H1 (cell line): ENCODE measurements at regions not wholly inside any gene's neighbourhood (a gene's known extent, or its start where the extent isn't known, plus 50 kb on each side); places are given as distances from the start of the nearest gene placed in this dataset.
"Not testable (repeated sequence)": the region's sequence is repeated elsewhere in the genome, so short reads cannot be mapped to it uniquely, and the experiment has no call there.

Source experiments
- CTCF ChIA-PET: fragments of 300-600 bp; sonication (Branson Sonifier 250); formaldehyde crosslinking; loops from one replicate; lab custom pipeline; 2021; ENCODE audit not compliant: partially characterized antibody; lab: Charles Lee
- POLR2A ChIA-PET: fragments of 300-600 bp; sonication (Branson Sonifier 250); formaldehyde crosslinking; loops from one replicate; lab custom pipeline; 2021; ENCODE audit warnings: inconsistent platforms; ENCODE audit not compliant: partially characterized antibody; lab: Charles Lee
- DNase-seq, 2 experiments: peaks; one replicate each; pipeline versions ENCODE4 v3.0.0 to v3.0.0-alpha.2; 2010 to 2022; ENCODE audit warnings: low spot score in 2 of 2, low read depth in 1 of 2, mixed read lengths in 1 of 2
- FAIRE-seq: peaks from 2 replicates; lab custom pipeline; 2011; peaks lifted over from hg19 to GRCh38; lab: Jason Lieb, UNC
- H2AFZ ChIP-seq: 2 replicates; pipeline ENCODE4 v1.8.1; 2012; ENCODE audit warnings: low read length, inconsistent platforms
- H2AK5ac ChIP-seq: 2 replicates; pipeline ENCODE4 v1.6.1; 2013; ENCODE audit warnings: low read depth, low read length
- H2BK120ac ChIP-seq: replicated peaks from 2 replicates; pipeline ENCODE3; 2013; ENCODE audit warnings: low read depth, low read length, inconsistent platforms
- H2BK12ac ChIP-seq: 2 replicates; pipeline ENCODE4 v1.6.1; 2013; ENCODE audit warnings: low read depth, low read length
- H2BK15ac ChIP-seq: 2 replicates; pipeline ENCODE4 v1.6.1; 2013; ENCODE audit warnings: low read length
- H2BK20ac ChIP-seq: 2 replicates; pipeline ENCODE4 v1.6.1; 2013; ENCODE audit warnings: low read length
- H2BK5ac ChIP-seq: 2 replicates; pipeline ENCODE4 v1.6.1; 2013; ENCODE audit warnings: low read depth, low read length
- H3K14ac ChIP-seq: 2 replicates; pipeline ENCODE4 v1.6.1; 2013; ENCODE audit warnings: inconsistent platforms; ENCODE audit not compliant: insufficient read length
- H3K18ac ChIP-seq: 2 replicates; pipeline ENCODE4 v1.6.1; 2013; ENCODE audit warnings: low read length; ENCODE audit errors: extremely low read depth
- H3K23ac ChIP-seq: 2 replicates; pipeline ENCODE4 v1.6.1; 2013; ENCODE audit warnings: inconsistent platforms; ENCODE audit not compliant: insufficient read length
- H3K23me2 ChIP-seq: 2 replicates; pipeline ENCODE4 v1.6.1; 2013; ENCODE audit warnings: low read depth, low read length
- H3K27ac ChIP-seq: 2 replicates; pipeline ENCODE4 v1.6.1; 2011; ENCODE audit warnings: low read depth, low read length, inconsistent platforms
- H3K27me3 ChIP-seq, 4 experiments: replicated peaks in 1 of 4; 1 replicate in 1 of 4; 2 replicates in 3 of 4; pipeline versions ENCODE4 v1.6.1 to v1.8.1; 2011 to 2013; ENCODE audit warnings: low read length in 3 of 4, mild to moderate bottlenecking in 3 of 4, inconsistent platforms in 2 of 4, mixed read lengths in 2 of 4, moderate library complexity in 1 of 4; ENCODE audit not compliant: control insufficient read depth in 3 of 4, insufficient read depth in 3 of 4; ENCODE audit errors: extremely low read depth in 1 of 4
- H3K36me3 ChIP-seq, 4 experiments: 2 replicates each; pipeline versions ENCODE4 v1.6.1 to v1.8.1; 2011 to 2013; ENCODE audit warnings: mild to moderate bottlenecking in 4 of 4, low read length in 3 of 4, moderate library complexity in 2 of 4, control low read depth in 1 of 4, inconsistent platforms in 1 of 4; ENCODE audit not compliant: insufficient read depth in 4 of 4, control insufficient read depth in 2 of 4
- H3K4ac ChIP-seq: replicated peaks from 2 replicates; pipeline ENCODE3; 2013; ENCODE audit warnings: low read length, low read depth, mixed read lengths, inconsistent platforms; ENCODE audit not compliant: insufficient read length
- H3K4me1 ChIP-seq, 4 experiments: replicated peaks in 1 of 4; 1 replicate in 1 of 4; 2 replicates in 3 of 4; pipeline versions ENCODE4 v1.6.1 to v1.8.1; 2011 to 2013; ENCODE audit warnings: low read length in 3 of 4, inconsistent platforms in 2 of 4, mixed read lengths in 1 of 4; ENCODE audit not compliant: insufficient read depth in 4 of 4, control insufficient read depth in 3 of 4
- H3K4me2 ChIP-seq, 2 experiments: 2 replicates each; pipeline versions ENCODE4 v1.6.1 to v1.8.1; 2011 to 2013; ENCODE audit warnings: low read depth in 2 of 2, low read length in 2 of 2, control low read depth in 1 of 2, inconsistent platforms in 1 of 2, mild to moderate bottlenecking in 1 of 2; ENCODE audit not compliant: insufficient read depth in 1 of 2
- H3K4me3 ChIP-seq, 4 experiments: fragments of 200-600, 300-600 bp in 1 of 4; sonication (generic), shearing (Covaris generic), sonication (Bioruptor Twin) in 1 of 4; 2 replicates each; pipeline versions ENCODE4 v1.5.1 to v1.8.1; 2011 to 2016; ENCODE audit warnings: low read length in 4 of 4, low read depth in 3 of 4, control low read depth in 2 of 4, inconsistent platforms in 2 of 4, mild to moderate bottlenecking in 2 of 4, mixed read lengths in 1 of 4, moderate library complexity in 1 of 4; ENCODE audit not compliant: insufficient read depth in 2 of 4; ENCODE audit errors: extremely low read depth in 1 of 4
- H3K56ac ChIP-seq: replicated peaks from 2 replicates; pipeline ENCODE3; 2013; ENCODE audit warnings: low read depth, mild to moderate bottlenecking, mixed read lengths, low read length, inconsistent platforms; ENCODE audit not compliant: insufficient read length
- H3K79me1 ChIP-seq: 2 replicates; pipeline ENCODE4 v1.6.1; 2013; ENCODE audit warnings: low read depth, low read length, control low read depth
- H3K79me2 ChIP-seq, 2 experiments: 2 replicates each; pipeline versions ENCODE4 v1.6.1 to v1.8.1; 2012 to 2013; ENCODE audit warnings: low read length in 2 of 2, mild to moderate bottlenecking in 2 of 2, inconsistent platforms in 1 of 2; ENCODE audit not compliant: insufficient read depth in 2 of 2, control insufficient read depth in 1 of 2
- H3K9ac ChIP-seq, 4 experiments: replicated peaks in 1 of 4; 1 replicate in 1 of 4; 2 replicates in 3 of 4; pipeline versions ENCODE4 v1.6.1 to v1.8.1; 2011 to 2013; ENCODE audit warnings: low read depth in 3 of 4, low read length in 3 of 4, control low read depth in 2 of 4, mild to moderate bottlenecking in 2 of 4, moderate library complexity in 2 of 4, inconsistent platforms in 1 of 4; ENCODE audit errors: extremely low read depth in 1 of 4
- H3K9me3 ChIP-seq, 2 experiments: 2 replicates each; pipeline versions ENCODE4 v1.6.1 to v1.8.1; 2012 to 2013; ENCODE audit warnings: mild to moderate bottlenecking in 2 of 2, moderate library complexity in 2 of 2, control low read depth in 1 of 2, inconsistent platforms in 1 of 2, low read depth in 1 of 2, low read length in 1 of 2, mixed read lengths in 1 of 2; ENCODE audit not compliant: insufficient read depth in 2 of 2
- H4K20me1 ChIP-seq, 2 experiments: replicated peaks in 1 of 2; 2 replicates each; pipeline versions ENCODE3 to v1.8.1; 2011 to 2013; ENCODE audit warnings: inconsistent platforms in 2 of 2, low read length in 2 of 2, mild to moderate bottlenecking in 1 of 2; ENCODE audit not compliant: insufficient read depth in 2 of 2, control insufficient read depth in 1 of 2
- H4K5ac ChIP-seq: 2 replicates; pipeline ENCODE4 v1.6.1; 2013; ENCODE audit warnings: low read length, low read depth, mixed read lengths, inconsistent platforms; ENCODE audit not compliant: insufficient read length
- H4K8ac ChIP-seq: 2 replicates; pipeline ENCODE4 v1.8.0; 2013; ENCODE audit warnings: mild to moderate bottlenecking, moderate library complexity, low read length, inconsistent platforms; ENCODE audit not compliant: insufficient read depth; ENCODE audit errors: extremely low read depth
- H4K91ac ChIP-seq: replicated peaks from 2 replicates; pipeline ENCODE3; 2013; ENCODE audit warnings: low read length, mixed read lengths, inconsistent platforms; ENCODE audit not compliant: insufficient read length
- EGR1 ChIP-seq: IDR thresholded peaks from 2 replicates; pipeline ENCODE4 v1.6.1; 2011; ENCODE audit warnings: low read depth, low read length, borderline replicate concordance
- GABPA ChIP-seq: IDR thresholded peaks from 2 replicates; pipeline ENCODE4 v1.6.1; 2011; ENCODE audit warnings: mild to moderate bottlenecking, low read length, moderate library complexity, borderline replicate concordance; ENCODE audit not compliant: insufficient read depth
- GTF2F1 ChIP-seq: IDR thresholded peaks from 2 replicates; pipeline ENCODE4 v1.6.1; 2012; ENCODE audit warnings: low read depth, low read length, improper control_type of control experiment, borderline replicate concordance
- WGBS, 2 experiments: shearing (Covaris generic) in 1 of 2; methylation state at CpG; one replicate each; pipeline versions ENCODE4 v1.1.6 to v1.1.7; 2013 to 2015; ENCODE audit warnings: low lambda C conversion rate in 2 of 2, mixed read lengths in 2 of 2, inconsistent platforms in 1 of 2, low coverage in 1 of 2, missing lambda C conversion rate in 1 of 2; ENCODE audit not compliant: insufficient replicate concordance in 2 of 2, insufficient coverage in 1 of 2, insufficient read length in 1 of 2; ENCODE audit errors: extremely low coverage in 1 of 2, missing lambda C conversion rate in 1 of 2; 5-methylcytosine and 5-hydroxymethylcytosine counted together

GRCh38 chr3:106108925-106109324 is 240.1 kb upstream of the CBLB start:
- no peak for DNase-seq
- no peaks in the 10 kb centered on the region for H3K27me3 ChIP-seq

GRCh38 chr3:106112561-106112960 is 243.7 kb upstream of the CBLB start:
- H3K18ac ChIP-seq, H3K79me1 ChIP-seq, H3K23ac ChIP-seq, H4K8ac ChIP-seq, DNase-seq, H3K27me3 ChIP-seq, H2AK5ac ChIP-seq, FAIRE-seq, H4K5ac ChIP-seq, H3K56ac ChIP-seq, H2BK15ac ChIP-seq, H3K4me3 ChIP-seq, H2BK12ac ChIP-seq, H2BK20ac ChIP-seq, H3K4me1 ChIP-seq, H3K14ac ChIP-seq, H4K20me1 ChIP-seq, H2BK120ac ChIP-seq, CTCF ChIA-PET, H3K4me2 ChIP-seq, H3K4ac ChIP-seq, H3K36me3 ChIP-seq, H3K27ac ChIP-seq, H3K9me3 ChIP-seq, H2BK5ac ChIP-seq, H4K91ac ChIP-seq, H3K9ac ChIP-seq, H2AFZ ChIP-seq, H3K23me2 ChIP-seq, H3K79me2 ChIP-seq, POLR2A ChIA-PET: not testable (repeated sequence)
- 100% methylated on average over 17 of the region's 26 CpGs; no CpG with 5 or more reads in 1 of the 2 experiments for WGBS, 2 experiments

More at GRCh38 chr3:106108925-106109324, 240.1 kb upstream of the CBLB start:
- Histone ChIP-seq H3K23me2 (no peaks in the 10 kb centered on the region), H4K5ac (no peak overlapping the region), H3K4me2 (no peak overlapping the region), H3K14ac (no peak overlapping the region), H3K4ac (no peak overlapping the region), H3K9me3 (peaks cover 0 to 2% of the 10 kb centered on the region in 2 experiments; a peak in 1 of 4 replicates), H3K79me1 (no peaks in the 10 kb centered on the region), H2BK12ac (no peak overlapping the region), H3K4me1 (no peaks in the 10 kb centered on the region), H2BK15ac (no peak overlapping the region), H3K36me3 (no peaks in the 10 kb centered on the region), H2BK5ac (no peak overlapping the region), H3K18ac (no peak overlapping the region), H3K4me3 (no peak overlapping the region), H4K20me1 (no peaks in the 10 kb centered on the region), H2BK20ac (no peak overlapping the region), H3K27ac (no peak overlapping the region), H3K23ac (no peak overlapping the region), H2AFZ (no peak overlapping the region), H4K91ac (no peak overlapping the region), H2AK5ac (no peak overlapping the region), H4K8ac (no peak overlapping the region), H3K79me2 (no peaks in the 10 kb centered on the region), H3K9ac (no peak overlapping the region), H2BK120ac (no peak overlapping the region), H3K56ac (no peak overlapping the region)
- WGBS, 2 experiments, result 95% methylated on average over 2 of the region's 2 CpGs; no CpG with 5 or more reads in 1 of the 2 experiments
- no peak for FAIRE-seq
- ChIA-PET POLR2A (no interaction called here), CTCF (no interaction called here)
- no peak for TF ChIP-seq EGR1
- TF ChIP-seq GABPA, result no peak
- no peak for TF ChIP-seq GTF2F1
